ENCODE measurements at regions not wholly inside any gene's neighbourhood (a gene's known extent, or its start where the extent isn't known, plus 50 kb on each side); places are given as distances from the start of the nearest gene placed in this dataset.

GRCh38 chr2:5494212-5494611 is 198.0 kb upstream of the SOX11 start:
- in situ Hi-C loops (cut with HindIII; ENCODE audit: low sequenced_read_pairs), result no loop called here

DNA sequence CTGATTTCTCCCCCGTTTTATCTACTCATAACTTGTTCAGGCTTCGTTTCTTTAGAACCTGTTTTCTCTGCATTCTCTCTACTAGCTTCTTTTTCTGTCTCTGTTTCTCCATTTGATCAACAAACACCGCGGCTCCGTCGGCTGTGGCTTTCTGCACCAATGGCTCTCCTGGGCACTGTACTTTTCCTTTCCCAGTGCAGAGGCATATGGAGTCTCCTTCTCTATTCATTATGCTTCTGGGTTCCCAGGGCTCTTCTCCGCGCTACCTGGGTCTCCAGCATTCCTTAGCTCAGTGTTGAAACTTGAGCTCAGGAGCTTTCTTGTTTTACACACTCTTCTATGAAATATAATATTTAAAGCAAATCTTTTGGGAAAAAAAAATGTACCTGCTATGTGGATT is 196.6 kb upstream of the SOX11 start:
- in situ Hi-C loops (cut with HindIII; ENCODE audit: low sequenced_read_pairs), result no loop called here

- in situ Hi-C loops (cut with HindIII; ENCODE audit: low sequenced_read_pairs), result no loop called here
These were observed 194.3 kb upstream of the SOX11 start for GRCh38 chr2:5497874-5498273.

DNA sequence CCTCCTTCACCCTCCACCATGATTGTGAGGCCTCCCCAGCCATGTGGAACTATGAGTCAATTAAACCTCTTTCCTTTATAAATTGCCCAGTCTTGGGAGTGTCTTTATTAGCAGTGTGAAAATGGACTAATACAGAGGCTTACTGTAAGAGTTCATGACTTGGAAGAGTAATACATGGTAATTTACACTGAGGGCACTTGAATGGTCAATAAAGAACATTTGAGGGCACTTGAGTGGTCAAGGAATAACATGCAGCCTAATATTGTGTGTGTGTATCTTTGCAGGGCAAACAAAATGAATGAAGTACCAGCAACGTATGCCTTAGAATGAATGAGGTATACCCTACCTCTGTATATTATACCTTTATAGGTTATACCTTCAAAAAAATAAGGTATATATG is 190.4 kb upstream of the SOX11 start:
- in situ Hi-C loops (cut with HindIII; ENCODE audit: low sequenced_read_pairs), result no loop called here

GRCh38 chr2:5502385-5502784 is 189.8 kb upstream of the SOX11 start:
- in situ Hi-C loops (cut with HindIII; ENCODE audit: low sequenced_read_pairs), result no loop called here

DNA sequence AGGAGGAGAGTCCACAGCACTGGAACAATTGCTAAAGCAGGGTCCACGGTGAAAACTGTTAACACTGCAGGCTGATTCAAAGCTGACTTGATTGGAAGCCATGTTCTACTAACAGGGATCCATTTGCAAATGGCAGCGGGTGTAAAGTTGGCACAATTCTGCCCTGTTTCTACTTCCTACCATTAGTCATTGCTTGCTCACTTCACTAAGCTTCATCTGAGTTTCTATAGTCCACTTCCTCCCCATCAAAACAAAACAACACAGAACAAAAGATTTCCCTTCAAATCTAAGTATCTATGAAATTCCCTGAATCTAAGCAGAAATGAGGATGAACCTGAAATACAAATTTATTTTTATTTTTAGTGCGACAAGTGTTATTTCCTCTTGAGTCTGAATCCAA is 187.4 kb upstream of the SOX11 start:
- in situ Hi-C loops (cut with HindIII; ENCODE audit: low sequenced_read_pairs), result no loop called here

- in situ Hi-C loops (cut with HindIII; ENCODE audit: low sequenced_read_pairs), result no loop called here
These were observed 184.8 kb upstream of the SOX11 start for GRCh38 chr2:5507367-5507766.

DNA sequence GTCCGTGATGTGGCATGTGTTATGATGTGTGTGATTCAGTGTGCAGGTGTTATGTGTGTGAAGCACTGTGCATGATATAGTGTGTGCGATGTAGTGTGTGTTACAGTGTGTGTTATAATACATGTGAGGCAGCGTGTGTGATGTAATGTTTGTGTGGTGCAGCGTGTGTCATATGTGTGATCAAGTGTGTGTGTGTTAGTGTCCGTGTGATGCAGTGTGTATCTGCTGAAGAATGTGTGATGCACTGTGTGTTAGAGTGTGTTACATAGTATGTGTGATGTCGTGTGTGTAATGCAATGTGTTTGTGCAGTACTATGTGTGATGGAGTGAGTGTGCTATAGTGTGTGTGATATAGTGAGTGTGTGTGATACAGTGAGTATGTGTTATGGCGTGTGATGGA is 182.8 kb upstream of the SOX11 start:
- in situ Hi-C loops (cut with HindIII; ENCODE audit: low sequenced_read_pairs), result no loop called here

- in situ Hi-C loops (cut with HindIII; ENCODE audit: low sequenced_read_pairs), result no loop called here
These were observed 182.1 kb upstream of the SOX11 start for GRCh38 chr2:5510082-5510481.

- in situ Hi-C loops (cut with HindIII; ENCODE audit: low sequenced_read_pairs), result no loop called here
These were observed 176.5 kb upstream of the SOX11 start for GRCh38 chr2:5515693-5516092.

DNA sequence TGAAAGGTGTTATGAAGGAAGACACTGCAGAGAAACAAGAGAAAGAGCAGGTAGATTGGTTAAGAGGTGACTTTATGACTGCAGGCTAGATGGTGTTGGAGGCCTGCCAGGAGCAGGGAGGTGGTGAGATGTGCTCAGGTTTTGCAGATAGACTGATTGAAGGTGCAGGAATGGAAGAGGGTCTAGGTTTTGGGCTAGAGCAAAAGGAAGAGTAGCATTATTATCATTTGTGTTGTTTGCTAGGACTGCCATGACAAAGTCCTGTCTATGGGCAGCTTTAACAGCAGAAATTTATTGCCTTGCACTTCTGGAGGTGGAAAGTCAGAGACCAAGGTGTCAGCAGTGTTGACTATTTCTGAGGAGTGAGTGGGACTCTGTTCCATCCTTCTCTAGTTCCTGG is 172.9 kb upstream of the SOX11 start:
- in situ Hi-C loops (cut with HindIII; ENCODE audit: low sequenced_read_pairs), result no loop called here

GRCh38 chr2:5520463-5520972 is 171.7 kb upstream of the SOX11 start:
- in situ Hi-C loops (cut with HindIII; ENCODE audit: low sequenced_read_pairs), result no loop called here

GRCh38 chr2:5521461-5521860 is 170.7 kb upstream of the SOX11 start:
- in situ Hi-C loops (cut with HindIII; ENCODE audit: low sequenced_read_pairs), result no loop called here

GRCh38 chr2:5524551-5524950 is 167.6 kb upstream of the SOX11 start:
- in situ Hi-C loops (cut with HindIII; ENCODE audit: low sequenced_read_pairs), result no loop called here

DNA sequence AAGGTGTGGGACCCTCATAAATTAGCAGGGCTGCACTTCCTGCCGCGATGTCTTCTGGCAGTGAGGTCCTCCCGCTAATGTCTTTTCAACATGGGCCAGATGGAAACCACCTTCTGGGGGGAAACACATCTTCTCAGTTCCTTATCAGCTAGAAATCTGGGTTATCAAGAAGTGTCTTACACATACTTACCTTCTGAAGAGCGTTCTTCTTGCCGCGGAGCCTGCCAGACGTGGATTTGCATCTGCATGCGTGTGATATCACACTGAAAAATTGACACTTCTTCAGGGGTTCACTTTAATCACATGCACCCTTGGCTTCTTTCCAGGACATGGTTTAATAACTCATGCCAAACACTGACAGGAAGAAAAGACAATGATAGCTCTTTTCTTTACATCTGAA is 163.5 kb upstream of the SOX11 start:
- in situ Hi-C loops (cut with HindIII; ENCODE audit: low sequenced_read_pairs), result no loop called here

GRCh38 chr2:5530011-5530696 is 162.0 kb upstream of the SOX11 start:
- in situ Hi-C loops (cut with HindIII; ENCODE audit: low sequenced_read_pairs), result no loop called here

GRCh38 chr2:5535301-5535700 is 156.9 kb upstream of the SOX11 start:
- in situ Hi-C loops (cut with HindIII; ENCODE audit: low sequenced_read_pairs), result no loop called here

- in situ Hi-C loops (cut with HindIII; ENCODE audit: low sequenced_read_pairs), result no loop called here
These were observed 154.9 kb upstream of the SOX11 start for GRCh38 chr2:5537180-5537688.

DNA sequence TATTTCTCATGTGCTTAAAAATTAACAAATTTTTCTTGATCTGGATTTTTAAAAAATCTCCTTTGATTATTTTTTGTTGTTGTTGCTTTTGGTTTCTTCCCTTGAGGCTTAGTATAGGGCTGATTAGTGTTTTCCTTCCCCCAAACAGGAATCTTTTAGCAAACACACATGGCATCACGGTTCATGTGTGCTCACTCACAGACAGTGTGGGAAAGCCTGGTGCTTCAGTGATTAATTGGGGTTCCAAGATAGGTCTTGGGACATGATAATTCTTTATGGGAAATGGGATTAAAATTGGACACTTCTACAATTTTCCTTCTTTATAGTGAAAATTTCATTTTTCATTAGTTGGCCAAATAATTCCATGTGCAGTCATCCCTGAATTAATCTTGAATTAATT is 153.9 kb upstream of the SOX11 start:
- in situ Hi-C loops (cut with HindIII; ENCODE audit: low sequenced_read_pairs), result no loop called here

DNA sequence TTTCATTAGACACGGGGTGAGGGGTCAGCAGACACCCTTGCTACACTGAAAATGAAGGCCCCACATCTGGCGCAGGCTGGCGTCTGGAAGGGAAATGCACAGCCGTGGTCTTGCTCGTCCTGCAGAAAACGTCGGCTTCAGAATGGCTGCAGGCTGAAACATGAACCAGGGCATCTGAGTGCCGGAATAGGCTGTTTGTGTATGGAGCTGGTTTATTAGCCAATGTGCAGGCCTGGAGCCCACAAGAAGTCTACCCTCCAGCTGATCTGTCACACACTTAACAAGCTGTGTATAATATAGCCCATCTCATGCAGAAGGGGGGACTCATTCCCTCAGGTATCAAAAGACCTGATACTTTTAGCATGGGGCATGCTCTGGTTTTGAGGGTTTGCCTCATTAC is 153.4 kb upstream of the SOX11 start:
- in situ Hi-C loops (cut with HindIII; ENCODE audit: low sequenced_read_pairs), result no loop called here

- in situ Hi-C loops (cut with HindIII; ENCODE audit: low sequenced_read_pairs), result no loop called here
These were observed 152.7 kb upstream of the SOX11 start for GRCh38 chr2:5539282-5540165.

GRCh38 chr2:5540856-5541255 is 151.3 kb upstream of the SOX11 start:
- in situ Hi-C loops (cut with HindIII; ENCODE audit: low sequenced_read_pairs), result no loop called here

Measured in endothelial cell of hepatic sinusoid (primary cell).